ENCODE measurements at regions not wholly inside any gene's neighbourhood (a gene's known extent, or its start where the extent isn't known, plus 50 kb on each side); places are given as distances from the start of the nearest gene placed in this dataset.

DNA sequence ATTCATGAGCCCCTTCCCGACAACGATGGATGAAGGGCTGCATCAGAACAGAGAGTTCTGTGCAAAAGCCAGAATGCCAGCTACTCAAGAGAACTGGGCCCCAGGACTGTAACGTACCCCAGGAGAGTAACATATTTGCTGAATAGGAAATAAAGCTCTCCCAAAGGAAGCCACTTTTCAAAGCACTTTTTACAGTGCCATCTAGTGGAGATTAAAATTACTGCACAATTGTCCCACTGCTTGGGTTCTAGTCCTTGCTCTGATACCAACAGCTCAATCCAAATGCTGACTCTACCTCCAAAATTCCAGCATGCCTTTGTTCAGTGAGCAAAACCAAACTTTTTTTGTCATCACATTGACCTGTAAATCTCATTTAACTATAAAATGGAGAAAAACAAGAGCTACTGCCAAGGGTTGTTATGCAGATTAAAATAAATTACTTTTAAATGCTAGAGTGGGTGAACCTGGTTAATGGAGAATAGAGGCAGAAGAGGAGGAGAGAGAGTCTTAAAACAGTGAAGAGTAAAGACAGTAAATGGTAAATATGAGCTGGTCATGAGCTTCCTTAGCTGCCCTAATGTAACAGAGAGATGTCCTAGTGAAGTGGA is 87.6 kb upstream of the FSHB start:
- ChIA-PET POLR2A (interaction anchor here (0.6 to 1.6 kb wide), 4 partner anchors 10 to 263 kb away, joined by 3 to 5 read pairs (median 4); no protein-coding TSS in a partner anchor), CTCF (ENCODE audit: unreplicated experiment) (interaction anchor here (1.4 to 1.6 kb wide), 3 partner anchors 8 to 710 kb away, joined by 3 to 7 read pairs (median 6); no protein-coding TSS in a partner anchor)
- no peaks in the 10 kb centered on the region for H3K9me2 ChIP-seq (ENCODE audit: insufficient read depth, low read length)
- TF ChIP-seq, protein P1, sequence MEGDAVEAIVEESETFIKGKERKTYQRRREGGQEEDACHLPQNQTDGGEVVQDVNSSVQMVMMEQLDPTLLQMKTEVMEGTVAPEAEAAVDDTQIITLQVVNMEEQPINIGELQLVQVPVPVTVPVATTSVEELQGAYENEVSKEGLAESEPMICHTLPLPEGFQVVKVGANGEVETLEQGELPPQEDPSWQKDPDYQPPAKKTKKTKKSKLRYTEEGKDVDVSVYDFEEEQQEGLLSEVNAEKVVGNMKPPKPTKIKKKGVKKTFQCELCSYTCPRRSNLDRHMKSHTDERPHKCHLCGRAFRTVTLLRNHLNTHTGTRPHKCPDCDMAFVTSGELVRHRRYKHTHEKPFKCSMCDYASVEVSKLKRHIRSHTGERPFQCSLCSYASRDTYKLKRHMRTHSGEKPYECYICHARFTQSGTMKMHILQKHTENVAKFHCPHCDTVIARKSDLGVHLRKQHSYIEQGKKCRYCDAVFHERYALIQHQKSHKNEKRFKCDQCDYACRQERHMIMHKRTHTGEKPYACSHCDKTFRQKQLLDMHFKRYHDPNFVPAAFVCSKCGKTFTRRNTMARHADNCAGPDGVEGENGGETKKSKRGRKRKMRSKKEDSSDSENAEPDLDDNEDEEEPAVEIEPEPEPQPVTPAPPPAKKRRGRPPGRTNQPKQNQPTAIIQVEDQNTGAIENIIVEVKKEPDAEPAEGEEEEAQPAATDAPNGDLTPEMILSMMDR (conservative IDR thresholded peaks at IDR 0.05; ENCODE audit: low read length): peak; percentile 89
- TF ChIP-seq EZH2phosphoT487 (IDR thresholded peaks at IDR 0.05; ENCODE audit: borderline replicate concordance, low read depth, low read length): no peak
- no peaks in the 10 kb centered on the region for H3K4me1 ChIP-seq (ENCODE audit: insufficient read depth, low read length, poor library complexity, severe bottlenecking)
- H3K36me3 ChIP-seq (ENCODE audit: insufficient read depth, low read length): no peaks in the 10 kb centered on the region
- H4K20me1 ChIP-seq (ENCODE audit: insufficient read depth, low read length): no peaks in the 10 kb centered on the region
- no peak overlapping the region for H2AFZ ChIP-seq (ENCODE audit: low read length)
- BruUV-seq (replicated peaks): no TSS peak
- no peaks in the 10 kb centered on the region for H3K79me2 ChIP-seq (ENCODE audit: insufficient read depth, low read depth, low read length)
- DNase-seq (ENCODE audit: low spot score): peak; percentile 49
- H3K4me2 ChIP-seq (ENCODE audit: low read length): no peak overlapping the region
- intact Hi-C loops (cut with micrococcal nuclease; ENCODE audit: unreplicated experiment): no loop called here
- no peak overlapping the region for H3K4me3 ChIP-seq (ENCODE audit: low read depth, low read length, poor library complexity, severe bottlenecking)
- no peak overlapping the region for H3K27ac ChIP-seq (ENCODE audit: low read depth, low read length, poor library complexity, severe bottlenecking)
- no peaks in the 10 kb centered on the region for H3K9me3 ChIP-seq (ENCODE audit: low read length)

GRCh38 chr11:30147293-30147692 is 83.5 kb upstream of the FSHB start:
- Histone ChIP-seq H3K4me2 (ENCODE audit: low read length) (no peak overlapping the region), H3K27ac (ENCODE audit: low read depth, low read length, poor library complexity, severe bottlenecking) (no peak overlapping the region), H4K20me1 (ENCODE audit: insufficient read depth, low read length) (no peaks in the 10 kb centered on the region), H3K36me3 (ENCODE audit: insufficient read depth, low read length) (no peaks in the 10 kb centered on the region), H3K4me1 (ENCODE audit: insufficient read depth, low read length, poor library complexity, severe bottlenecking) (no peaks in the 10 kb centered on the region), H2AFZ (ENCODE audit: low read length) (no peak overlapping the region), H3K9me3 (ENCODE audit: low read length) (no peaks in the 10 kb centered on the region), H3K9me2 (ENCODE audit: insufficient read depth, low read length) (no peaks in the 10 kb centered on the region), H3K79me2 (ENCODE audit: insufficient read depth, low read depth, low read length) (no peaks in the 10 kb centered on the region), H3K4me3 (ENCODE audit: low read depth, low read length, poor library complexity, severe bottlenecking) (no peak overlapping the region)
- CTCF ChIA-PET (ENCODE audit: unreplicated experiment): no interaction called here
- POLR2A ChIA-PET: interaction anchor here (1.0 kb wide), 1 partner anchor 9 kb away, joined by 3 read pairs; no protein-coding TSS in a partner anchor
- intact Hi-C loops (cut with micrococcal nuclease; ENCODE audit: unreplicated experiment): no loop called here
- DNase-seq (ENCODE audit: low spot score): no peak
- no peak for TF ChIP-seq EZH2phosphoT487 (IDR thresholded peaks at IDR 0.05; ENCODE audit: borderline replicate concordance, low read depth, low read length)
- TF ChIP-seq, protein P1 (conservative IDR thresholded peaks at IDR 0.05; ENCODE audit: low read length): no peak
- no TSS peak for BruUV-seq (replicated peaks)

- CTCF ChIA-PET (ENCODE audit: unreplicated experiment): no interaction called here
- intact Hi-C loops (cut with micrococcal nuclease; ENCODE audit: unreplicated experiment): no loop called here
- Histone ChIP-seq H3K4me3 (ENCODE audit: low read depth, low read length, poor library complexity, severe bottlenecking) (no peak overlapping the region), H3K4me1 (ENCODE audit: insufficient read depth, low read length, poor library complexity, severe bottlenecking) (no peaks in the 10 kb centered on the region), H4K20me1 (ENCODE audit: insufficient read depth, low read length) (no peaks in the 10 kb centered on the region), H3K9me2 (ENCODE audit: insufficient read depth, low read length) (no peaks in the 10 kb centered on the region), H3K4me2 (ENCODE audit: low read length) (no peak overlapping the region), H3K9me3 (ENCODE audit: low read length) (no peaks in the 10 kb centered on the region), H3K27ac (ENCODE audit: low read depth, low read length, poor library complexity, severe bottlenecking) (no peak overlapping the region), H2AFZ (ENCODE audit: low read length) (no peak overlapping the region), H3K79me2 (ENCODE audit: insufficient read depth, low read depth, low read length) (no peaks in the 10 kb centered on the region), H3K36me3 (ENCODE audit: insufficient read depth, low read length) (no peaks in the 10 kb centered on the region)
- TF ChIP-seq, protein P1 (conservative IDR thresholded peaks at IDR 0.05; ENCODE audit: low read length): no peak
- TF ChIP-seq EZH2phosphoT487 (IDR thresholded peaks at IDR 0.05; ENCODE audit: borderline replicate concordance, low read depth, low read length): no peak
- POLR2A ChIA-PET: no interaction called here
- DNase-seq (ENCODE audit: low spot score): no peak
- no TSS peak for BruUV-seq (replicated peaks)
These were observed 80.8 kb upstream of the FSHB start for GRCh38 chr11:30149998-30150397.

All from OCI-LY7 (cell line).